ENCODE measurements at regions not wholly inside any gene's neighbourhood (a gene's known extent, or its start where the extent isn't known, plus 50 kb on each side); places are given as distances from the start of the nearest gene placed in this dataset.

DNA sequence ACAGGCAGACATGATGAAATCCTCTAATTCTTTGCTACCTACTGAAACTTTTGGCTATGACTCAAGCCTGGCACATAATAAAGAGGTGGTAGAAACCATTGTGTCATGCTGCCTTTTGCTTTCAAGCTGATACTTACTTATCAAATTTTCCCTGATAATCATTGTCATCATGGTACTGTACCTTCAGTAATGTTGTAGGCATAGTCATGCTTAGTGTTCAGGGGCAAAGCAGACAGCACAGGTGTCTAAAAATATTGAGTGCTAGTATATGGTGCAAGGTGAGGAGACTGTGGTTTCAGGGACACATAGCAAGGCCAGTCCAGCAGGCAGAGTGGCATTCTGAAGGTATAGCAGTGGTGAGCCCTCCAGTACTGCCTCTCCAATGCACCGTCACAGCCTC lies 226.9 kb upstream of the DEPDC1 start:
- TF ChIP-seq CTCF (IDR thresholded peaks at IDR 0.05; ENCODE audit: poor library complexity, severe bottlenecking), result no peak
- no peak for TF ChIP-seq EZH2 (IDR thresholded peaks at IDR 0.05; ENCODE audit: borderline replicate concordance, insufficient read depth, low read length, poor library complexity, severe bottlenecking)
- no peak for TF ChIP-seq POLR2AphosphoS5 (IDR thresholded peaks at IDR 0.05)
